A549 (cell line): ENCODE measurements at regions not wholly inside any gene's neighbourhood (a gene's known extent, or its start where the extent isn't known, plus 50 kb on each side); places are given as distances from the start of the nearest gene placed in this dataset.

ENCODE experiments used
- FOSL2 ChIP-seq, 2 experiments: fragments of 450-650 bp in 1 of 2; fragments of >200 bp in 1 of 2; sonication (Bioruptor Twin) in 1 of 2; formaldehyde crosslinking; IDR thresholded peaks; 2 replicates each; pipeline versions ENCODE4 v1.5.0 to v1.6.1; 2016 to 2020; ENCODE audit warnings: mild to moderate bottlenecking in 1 of 2, moderate library complexity in 1 of 2
- POLR2A ChIP-seq: IDR thresholded peaks from 2 replicates; pipeline ENCODE4 v1.6.1; 2012; ENCODE audit warnings: mild to moderate bottlenecking, low read length

- no peak for TF ChIP-seq POLR2A
- TF ChIP-seq FOSL2 (IDR thresholded peaks at IDR 0.05), result no peak
- TF ChIP-seq FOSL2 (CRISPR knock-in tag; IDR thresholded peaks at IDR 0.05), result no peak
These were observed 380.7 kb upstream of the GOLIM4 start for GRCh38 chr3:168476360-168476980.
